WERI-Rb-1 (cell line): ENCODE measurements at regions not wholly inside any gene's neighbourhood (a gene's known extent, or its start where the extent isn't known, plus 50 kb on each side); places are given as distances from the start of the nearest gene placed in this dataset.

Experiments
- DNase-seq: peaks from one replicate; pipeline ENCODE4 v3.0.0-alpha.2; 2020
- H3K27ac ChIP-seq: fragments of 250-450 bp; sonication (Bioruptor Pico); 2 replicates; pipeline ENCODE4 v1.5.1; 2020; ENCODE audit warnings: mild to moderate bottlenecking, moderate library complexity
- H3K27me3 ChIP-seq: fragments of 250-450 bp; sonication (Bioruptor Pico); 2 replicates; pipeline ENCODE4 v1.5.1; 2021; ENCODE audit warnings: mild to moderate bottlenecking, low read depth, moderate library complexity; ENCODE audit not compliant: insufficient read depth, severe bottlenecking
- H3K36me3 ChIP-seq: fragments of 250-450 bp; sonication (Bioruptor Pico); 2 replicates; pipeline ENCODE4 v1.5.1; 2020; ENCODE audit warnings: mild to moderate bottlenecking, moderate library complexity
- H3K4me3 ChIP-seq: 2 replicates; pipeline ENCODE4 v1.5.1; 2011; ENCODE audit warnings: low read depth, mild to moderate bottlenecking, control low read depth, low read length
- H3K9me3 ChIP-seq: fragments of 250-450 bp; sonication (Bioruptor Pico); 2 replicates; pipeline ENCODE4 v1.5.1; 2021; ENCODE audit warnings: mild to moderate bottlenecking, moderate library complexity; ENCODE audit not compliant: severe bottlenecking
- TF ChIP-seq, protein P1 (sequence below): IDR thresholded peaks from 2 replicates; pipeline ENCODE4 v1.5.1; 2011; ENCODE audit warnings: low read depth, mild to moderate bottlenecking, control low read depth, inconsistent platforms, low read length

DNA sequence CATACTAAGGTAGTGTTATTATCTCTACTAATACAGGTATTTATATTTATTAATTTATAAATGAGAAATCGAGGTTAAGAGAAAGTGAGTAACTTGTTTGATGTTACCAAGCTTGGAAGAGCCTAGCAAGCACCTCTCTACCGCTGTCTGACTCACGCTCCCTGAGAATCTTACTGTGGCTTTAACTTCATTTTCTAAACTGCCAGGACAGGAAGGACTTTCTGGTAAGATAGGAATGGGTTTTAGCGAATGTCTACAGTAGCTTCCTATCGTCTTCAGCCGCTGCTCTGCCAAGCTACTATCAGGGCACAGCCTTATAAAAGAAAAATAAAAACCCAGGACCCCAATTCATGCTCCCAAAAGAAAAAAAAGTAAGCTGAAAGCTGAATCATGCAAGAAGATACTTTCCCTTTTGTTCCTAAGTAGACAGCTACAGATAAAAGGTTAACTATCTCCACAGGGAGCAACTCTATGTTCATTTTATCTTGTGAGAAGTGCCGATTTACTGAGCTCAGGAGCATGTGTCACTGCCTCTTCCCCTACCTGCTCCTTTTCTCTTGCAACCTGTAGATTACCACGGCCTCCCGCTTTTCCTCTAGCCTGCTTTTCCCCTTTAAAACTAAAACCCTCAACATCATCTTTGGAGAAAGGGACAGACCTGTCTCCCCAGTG is 60.2 kb downstream of the THNSL1 start:
- no peak overlapping the region for H3K4me3 ChIP-seq

DNA sequence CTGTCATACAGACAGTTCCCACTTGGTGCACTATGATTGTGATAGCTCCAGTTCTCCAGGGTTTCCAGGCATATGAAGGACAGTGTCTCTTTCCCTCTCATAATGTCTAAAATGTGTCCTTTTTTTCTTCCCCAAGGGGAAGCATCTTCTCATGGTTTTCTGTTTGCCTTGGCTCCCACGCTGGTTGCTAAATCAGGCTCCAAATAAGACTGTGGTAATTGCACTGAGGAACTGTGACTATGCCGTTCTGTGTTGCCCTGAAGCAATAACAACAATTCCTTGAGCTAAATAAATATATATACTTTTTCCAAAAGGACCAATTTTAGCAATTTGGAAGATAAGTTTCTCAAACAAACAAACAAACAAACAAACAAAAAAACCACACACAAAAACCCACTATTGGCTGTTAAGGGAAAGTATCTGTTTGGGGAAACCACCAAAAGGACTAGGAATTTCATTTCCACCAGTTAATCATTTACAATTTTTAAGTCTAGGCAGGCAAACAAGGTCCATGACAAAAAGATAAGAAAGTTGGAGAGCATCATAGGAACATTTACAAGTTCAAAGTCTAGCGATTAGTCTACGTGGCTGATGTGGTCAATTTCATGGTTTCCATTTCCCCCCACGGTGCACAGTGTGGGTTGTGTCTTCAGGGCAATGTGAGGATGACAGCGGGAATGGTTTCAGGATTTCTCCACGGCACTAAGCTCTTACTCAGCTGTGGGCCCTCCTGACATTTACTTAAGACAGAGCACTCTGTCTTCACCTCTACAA is 62.4 kb downstream of the THNSL1 start:
- Histone ChIP-seq H3K9me3 (no peaks in the 10 kb centered on the region), H3K36me3 (no peaks in the 10 kb centered on the region), H3K4me3 (no peak overlapping the region), H3K27me3 (no peaks in the 10 kb centered on the region), H3K27ac (no peak overlapping the region)
- TF ChIP-seq, protein P1, sequence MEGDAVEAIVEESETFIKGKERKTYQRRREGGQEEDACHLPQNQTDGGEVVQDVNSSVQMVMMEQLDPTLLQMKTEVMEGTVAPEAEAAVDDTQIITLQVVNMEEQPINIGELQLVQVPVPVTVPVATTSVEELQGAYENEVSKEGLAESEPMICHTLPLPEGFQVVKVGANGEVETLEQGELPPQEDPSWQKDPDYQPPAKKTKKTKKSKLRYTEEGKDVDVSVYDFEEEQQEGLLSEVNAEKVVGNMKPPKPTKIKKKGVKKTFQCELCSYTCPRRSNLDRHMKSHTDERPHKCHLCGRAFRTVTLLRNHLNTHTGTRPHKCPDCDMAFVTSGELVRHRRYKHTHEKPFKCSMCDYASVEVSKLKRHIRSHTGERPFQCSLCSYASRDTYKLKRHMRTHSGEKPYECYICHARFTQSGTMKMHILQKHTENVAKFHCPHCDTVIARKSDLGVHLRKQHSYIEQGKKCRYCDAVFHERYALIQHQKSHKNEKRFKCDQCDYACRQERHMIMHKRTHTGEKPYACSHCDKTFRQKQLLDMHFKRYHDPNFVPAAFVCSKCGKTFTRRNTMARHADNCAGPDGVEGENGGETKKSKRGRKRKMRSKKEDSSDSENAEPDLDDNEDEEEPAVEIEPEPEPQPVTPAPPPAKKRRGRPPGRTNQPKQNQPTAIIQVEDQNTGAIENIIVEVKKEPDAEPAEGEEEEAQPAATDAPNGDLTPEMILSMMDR: no peak
- DNase-seq: no peak

More for the DNA sequence above, 60.2 kb downstream of the THNSL1 start:
- Histone ChIP-seq H3K27me3 (no peaks in the 10 kb centered on the region), H3K27ac (no peak overlapping the region), H3K36me3 (no peaks in the 10 kb centered on the region), H3K9me3 (no peaks in the 10 kb centered on the region)
- TF ChIP-seq, protein P1: no peak
- no peak for DNase-seq

DNA sequence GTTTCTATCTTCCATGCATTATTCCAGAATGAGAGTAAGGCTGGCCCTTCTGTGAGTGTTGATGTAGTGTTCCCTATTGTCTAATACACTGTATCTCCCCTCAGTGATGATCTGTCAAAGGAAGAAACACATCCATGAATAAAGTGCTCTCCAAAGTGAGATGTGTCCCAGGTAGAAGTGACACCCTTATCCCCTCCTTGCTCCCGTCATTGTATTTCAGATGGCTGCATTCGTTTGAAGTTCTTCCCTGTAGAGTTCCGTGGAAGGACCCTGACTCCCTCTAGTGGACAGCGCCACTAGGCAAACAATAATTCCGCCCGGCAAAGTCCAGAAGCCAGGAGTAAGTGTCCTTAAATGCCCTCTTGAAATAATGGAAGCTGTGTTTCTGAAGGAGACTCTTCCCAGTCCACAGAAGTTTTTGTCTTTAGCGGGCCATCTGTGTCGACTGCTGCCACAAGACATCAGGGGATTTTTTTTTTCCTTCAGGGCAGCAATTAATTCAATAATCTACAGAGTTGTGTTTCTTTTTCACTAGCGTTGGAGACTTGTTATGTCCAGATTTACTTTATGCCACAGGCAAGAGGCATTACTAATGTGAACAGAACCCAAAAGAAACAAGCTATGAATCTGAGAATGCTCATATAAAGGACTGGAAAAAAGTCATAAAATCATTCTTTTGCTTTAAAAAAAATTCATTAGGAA is 64.6 kb downstream of the THNSL1 start:
- TF ChIP-seq, protein P1: peak; percentile 66
- no peak overlapping the region for H3K4me3 ChIP-seq
- H3K27me3 ChIP-seq: no peaks in the 10 kb centered on the region
- H3K27ac ChIP-seq: no peak overlapping the region
- H3K9me3 ChIP-seq: no peaks in the 10 kb centered on the region
- DNase-seq: peak; percentile 74
- no peaks in the 10 kb centered on the region for H3K36me3 ChIP-seq

DNA sequence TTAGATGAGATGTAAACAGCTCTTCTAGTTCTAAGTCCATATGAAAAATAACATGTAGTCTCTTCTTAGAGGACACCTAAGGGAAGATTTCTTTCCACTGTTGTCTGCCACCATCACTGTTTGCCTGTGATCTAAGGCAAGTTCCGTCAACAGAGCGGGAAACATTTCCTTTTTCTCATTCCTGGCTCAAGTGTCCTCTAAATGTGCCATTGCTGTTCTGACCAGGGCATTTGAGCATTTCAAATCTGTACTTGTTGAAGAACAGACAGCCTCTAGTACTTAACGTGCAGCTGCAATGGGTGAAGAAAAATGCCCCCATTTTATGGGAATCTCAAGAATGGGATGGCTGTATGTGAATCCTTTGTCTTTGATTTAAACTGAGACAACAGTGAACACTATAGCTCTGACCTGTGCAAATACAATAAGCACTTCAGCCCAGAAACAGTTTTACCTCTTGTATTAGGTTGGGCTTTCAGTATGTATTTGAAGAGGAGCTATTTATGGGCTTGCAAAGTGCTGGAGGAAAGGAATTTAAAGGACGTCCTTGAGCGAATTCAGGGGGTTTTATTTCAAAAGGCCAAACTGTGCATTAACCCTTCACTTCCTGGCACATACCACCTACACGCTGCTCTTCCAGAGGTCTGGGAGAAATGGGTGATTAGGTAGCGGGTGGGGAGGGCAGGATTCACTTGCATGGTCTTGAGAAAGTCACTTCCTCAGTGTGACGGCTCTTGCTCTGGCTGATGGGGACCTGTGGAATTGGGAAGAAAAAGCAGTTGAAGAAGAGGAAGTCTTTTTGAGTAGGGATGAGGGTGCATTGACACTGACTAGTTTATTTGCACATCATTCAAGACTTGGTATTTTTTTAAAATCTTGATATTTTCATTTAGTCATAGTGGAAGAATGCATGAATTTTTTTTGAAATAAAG is 66.1 kb downstream of the THNSL1 start:
- TF ChIP-seq, protein P1: no peak
- H3K27ac ChIP-seq: no peak overlapping the region
- H3K36me3 ChIP-seq: no peaks in the 10 kb centered on the region
- H3K9me3 ChIP-seq: no peaks in the 10 kb centered on the region
- DNase-seq: no peak
- no peaks in the 10 kb centered on the region for H3K27me3 ChIP-seq
- H3K4me3 ChIP-seq: no peak overlapping the region

DNA sequence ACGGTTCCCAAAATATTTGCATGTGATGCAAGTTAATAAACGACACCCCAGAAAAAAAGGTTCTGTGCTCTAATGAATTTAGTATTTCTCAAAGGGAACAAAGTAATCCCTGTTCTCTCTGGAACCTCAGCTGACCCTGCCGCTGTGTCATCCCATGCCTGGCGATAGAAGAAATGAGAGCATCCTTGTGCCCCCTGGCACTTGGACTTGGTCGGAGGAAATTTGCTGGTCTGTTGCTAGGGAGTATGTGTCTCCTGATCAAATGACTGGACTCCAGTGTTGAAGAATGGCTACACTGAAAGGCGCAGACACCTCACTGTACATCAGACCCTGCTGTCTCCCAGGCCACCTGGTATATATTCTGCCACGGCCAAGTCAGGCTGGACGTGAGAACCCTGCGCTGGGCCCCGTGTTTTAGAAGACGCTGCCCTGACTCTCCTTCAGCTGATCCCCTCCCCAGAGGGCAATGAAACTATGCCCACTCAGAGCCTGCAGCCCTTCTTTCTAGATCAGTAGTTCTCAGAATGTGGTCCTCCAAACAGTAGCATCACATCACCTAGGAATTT is 67.2 kb downstream of the THNSL1 start:
- no peak for DNase-seq
- H3K36me3 ChIP-seq: no peaks in the 10 kb centered on the region
- H3K9me3 ChIP-seq: no peaks in the 10 kb centered on the region
- no peak overlapping the region for H3K4me3 ChIP-seq
- H3K27me3 ChIP-seq: no peaks in the 10 kb centered on the region
- TF ChIP-seq, protein P1: no peak
- no peak overlapping the region for H3K27ac ChIP-seq
